Cardiac muscle cell (in vitro differentiated cells and primary cell): ENCODE measurements at regions not wholly inside any gene's neighbourhood (a gene's known extent, or its start where the extent isn't known, plus 50 kb on each side); places are given as distances from the start of the nearest gene placed in this dataset.

Experiments
- DNase-seq, 2 donors: peaks; one replicate each; pipeline versions ENCODE4 v3.0.0 to v3.0.0-alpha.2; 2010 to 2017; ENCODE audit warnings: low read depth in 1 of 2, low spot score in 1 of 2
- H3K27ac ChIP-seq: fragments of 200-600 bp; sonication (generic); 2 replicates; pipeline ENCODE4 v1.5.1; 2016
- H3K27me3 ChIP-seq: fragments of 200-600 bp; sonication (generic); 2 replicates; pipeline ENCODE4 v1.6.0; 2016; ENCODE audit warnings: control low read depth
- H3K36me3 ChIP-seq: fragments of 200-600 bp; sonication (generic); 2 replicates; pipeline ENCODE4 v1.5.1; 2016; ENCODE audit warnings: control low read depth
- H3K4me1 ChIP-seq: fragments of 200-600 bp; sonication (generic); 2 replicates; pipeline ENCODE4 v1.8.1; 2017; ENCODE audit warnings: low read depth, mild to moderate bottlenecking, mixed run types
- H3K4me3 ChIP-seq: fragments of 200-600 bp; sonication (generic); 2 replicates; pipeline ENCODE4 v1.5.1; 2016; ENCODE audit warnings: mild to moderate bottlenecking
- H3K9me3 ChIP-seq: fragments of 200-600 bp; sonication (generic); 2 replicates; pipeline ENCODE4 v1.5.1; 2017; ENCODE audit warnings: low read depth, mild to moderate bottlenecking, control low read depth
- TF ChIP-seq, protein P1 (sequence below): IDR thresholded peaks from 2 replicates; pipeline ENCODE4 v1.5.1; 2012; ENCODE audit warnings: low read depth, mild to moderate bottlenecking, low read length

DNA sequence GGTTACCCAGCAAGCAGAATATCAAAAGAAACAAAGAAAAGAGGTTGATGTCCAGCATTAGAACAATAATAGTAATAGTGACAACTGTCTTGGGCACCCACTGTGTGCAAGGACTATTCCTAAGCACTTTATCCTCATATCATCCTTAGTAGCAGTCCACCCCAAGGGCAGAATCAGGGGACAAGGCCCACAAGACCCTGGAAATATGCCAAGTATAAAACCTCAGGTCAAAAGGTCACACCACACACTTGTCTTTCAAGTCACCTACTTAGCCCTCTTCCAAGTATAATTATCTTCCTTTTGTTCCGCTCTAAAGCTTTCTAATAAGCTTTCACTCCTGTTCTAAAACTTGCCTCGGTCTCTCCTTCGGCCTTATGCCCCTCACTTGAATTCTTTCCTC, 124.0 kb upstream of the STT3B start:
- Histone ChIP-seq H3K27me3 (no peaks in the 10 kb centered on the region), H3K4me1 (peaks cover 17% of the 10 kb centered on the region), H3K27ac (no peak overlapping the region), H3K9me3 (no peaks in the 10 kb centered on the region), H3K36me3 (no peaks in the 10 kb centered on the region), H3K4me3 (no peak overlapping the region)
- TF ChIP-seq, protein P1, sequence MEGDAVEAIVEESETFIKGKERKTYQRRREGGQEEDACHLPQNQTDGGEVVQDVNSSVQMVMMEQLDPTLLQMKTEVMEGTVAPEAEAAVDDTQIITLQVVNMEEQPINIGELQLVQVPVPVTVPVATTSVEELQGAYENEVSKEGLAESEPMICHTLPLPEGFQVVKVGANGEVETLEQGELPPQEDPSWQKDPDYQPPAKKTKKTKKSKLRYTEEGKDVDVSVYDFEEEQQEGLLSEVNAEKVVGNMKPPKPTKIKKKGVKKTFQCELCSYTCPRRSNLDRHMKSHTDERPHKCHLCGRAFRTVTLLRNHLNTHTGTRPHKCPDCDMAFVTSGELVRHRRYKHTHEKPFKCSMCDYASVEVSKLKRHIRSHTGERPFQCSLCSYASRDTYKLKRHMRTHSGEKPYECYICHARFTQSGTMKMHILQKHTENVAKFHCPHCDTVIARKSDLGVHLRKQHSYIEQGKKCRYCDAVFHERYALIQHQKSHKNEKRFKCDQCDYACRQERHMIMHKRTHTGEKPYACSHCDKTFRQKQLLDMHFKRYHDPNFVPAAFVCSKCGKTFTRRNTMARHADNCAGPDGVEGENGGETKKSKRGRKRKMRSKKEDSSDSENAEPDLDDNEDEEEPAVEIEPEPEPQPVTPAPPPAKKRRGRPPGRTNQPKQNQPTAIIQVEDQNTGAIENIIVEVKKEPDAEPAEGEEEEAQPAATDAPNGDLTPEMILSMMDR = no peak
- peak in 1 of 2 donors; percentile 20 for DNase-seq

DNA sequence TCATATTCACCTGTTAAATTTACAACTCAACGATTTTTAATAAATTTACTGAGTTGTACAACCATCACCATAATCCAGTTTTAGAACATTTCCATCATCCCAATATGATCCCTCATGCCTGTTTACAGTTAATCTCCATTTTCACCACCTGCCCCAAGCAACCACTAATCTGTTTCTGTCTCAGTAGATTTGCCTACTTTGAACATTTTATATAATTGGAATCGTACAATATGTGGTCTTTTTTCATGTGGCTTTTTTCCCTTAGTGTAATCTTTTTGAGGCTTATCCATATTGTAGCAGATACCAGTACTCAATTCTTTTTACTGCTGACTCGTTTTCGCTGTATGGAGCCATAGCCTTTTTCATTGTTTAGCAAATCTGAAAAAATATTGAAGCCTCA, 123.3 kb upstream of the STT3B start:
- Histone ChIP-seq H3K9me3 (no peaks in the 10 kb centered on the region), H3K4me3 (no peak overlapping the region), H3K27me3 (no peaks in the 10 kb centered on the region), H3K27ac (no peak overlapping the region), H3K4me1 (peaks cover 17% of the 10 kb centered on the region), H3K36me3 (no peaks in the 10 kb centered on the region)
- TF ChIP-seq, protein P1 = no peak
- DNase-seq = no peak

DNA sequence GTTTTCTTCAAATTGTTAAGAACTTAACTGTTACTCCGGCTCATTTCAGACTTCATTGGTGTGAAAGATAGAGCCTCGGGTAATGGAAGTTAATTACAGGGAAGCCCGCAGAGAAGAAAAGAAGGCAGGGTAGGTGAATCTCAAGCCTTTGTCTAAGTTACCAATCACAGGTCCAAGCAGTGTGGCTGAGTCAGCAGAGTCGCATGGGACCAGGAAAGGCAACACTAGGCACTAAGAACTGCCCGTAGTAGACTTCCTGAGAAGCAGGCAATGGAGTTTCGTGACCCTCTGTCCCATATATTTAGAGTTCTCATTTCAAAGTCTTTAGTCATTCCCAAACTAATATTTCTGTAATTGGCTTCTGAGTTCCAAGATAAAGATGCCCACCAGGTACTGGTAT, 122.9 kb upstream of the STT3B start:
- H3K4me3 ChIP-seq = no peak overlapping the region
- peaks cover 17% of the 10 kb centered on the region for H3K4me1 ChIP-seq
- no peaks in the 10 kb centered on the region for H3K9me3 ChIP-seq
- DNase-seq = no peak
- H3K27me3 ChIP-seq = no peaks in the 10 kb centered on the region
- TF ChIP-seq, protein P1 = no peak
- H3K27ac ChIP-seq = no peak overlapping the region
- H3K36me3 ChIP-seq = no peaks in the 10 kb centered on the region

DNA sequence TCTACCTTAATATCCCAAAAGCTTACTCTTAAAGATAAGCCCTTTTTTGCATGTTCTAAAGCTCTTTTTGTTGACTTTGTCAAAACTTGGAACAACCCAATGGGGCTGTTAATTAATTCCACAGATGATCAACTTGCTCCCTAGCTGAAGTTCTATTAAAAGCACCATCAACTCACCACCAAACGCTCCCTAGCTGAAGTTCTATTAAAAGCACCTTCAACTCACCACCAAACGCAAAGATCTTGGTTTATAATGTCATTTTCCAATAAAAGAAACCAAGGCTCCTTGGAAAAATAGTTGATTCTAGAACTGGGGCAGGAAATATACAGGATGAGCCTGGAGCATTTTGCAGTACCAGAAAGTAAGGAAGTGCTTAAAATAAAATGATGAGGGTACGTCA, 122.3 kb upstream of the STT3B start:
- Histone ChIP-seq H3K9me3 (no peaks in the 10 kb centered on the region), H3K36me3 (no peaks in the 10 kb centered on the region), H3K4me1 (peaks cover 17% of the 10 kb centered on the region), H3K27ac (no peak overlapping the region), H3K27me3 (no peaks in the 10 kb centered on the region), H3K4me3 (no peak overlapping the region)
- no peak for DNase-seq
- TF ChIP-seq, protein P1 = no peak

DNA sequence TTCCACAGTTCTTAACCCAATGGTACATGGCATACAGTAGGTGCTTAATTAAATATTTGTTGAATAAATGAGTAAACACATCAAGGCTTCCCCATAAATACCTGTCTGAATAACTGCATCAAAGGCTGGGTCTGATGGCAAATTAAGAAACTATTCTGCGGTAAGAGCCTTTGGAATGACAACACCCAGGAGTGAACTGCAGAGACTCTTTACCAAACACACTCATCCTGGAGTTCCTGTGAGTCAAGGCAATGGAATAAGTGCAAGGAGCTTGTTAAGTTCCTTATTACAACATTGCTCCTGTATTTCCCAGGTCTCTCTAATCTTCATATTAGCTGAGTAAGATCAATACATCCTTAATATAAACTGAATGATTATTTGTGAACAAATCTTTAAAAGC, 119.9 kb upstream of the STT3B start:
- Histone ChIP-seq H3K4me3 (no peak overlapping the region), H3K36me3 (no peaks in the 10 kb centered on the region), H3K4me1 (peaks cover 32% of the 10 kb centered on the region), H3K27me3 (no peaks in the 10 kb centered on the region), H3K9me3 (no peaks in the 10 kb centered on the region), H3K27ac (no peak overlapping the region)
- DNase-seq = no peak
- TF ChIP-seq, protein P1 = no peak

DNA sequence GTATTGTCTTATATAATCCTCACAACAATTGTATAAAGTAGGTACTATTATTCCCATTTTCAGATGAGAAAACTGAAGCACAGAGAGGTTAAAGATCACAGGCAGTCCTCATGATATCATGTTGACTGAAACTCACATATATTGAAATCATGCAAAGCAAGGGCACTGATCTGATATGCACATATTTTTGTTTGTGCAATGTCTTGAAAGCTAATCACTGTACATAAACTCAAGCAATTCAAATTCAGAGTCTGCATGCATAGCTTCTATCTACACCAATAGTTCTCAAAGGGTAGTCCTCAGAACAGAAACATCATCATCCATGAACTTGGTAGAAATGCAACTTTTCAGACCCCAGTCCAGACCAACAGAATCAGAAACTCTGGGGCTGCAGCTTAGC, 119.2 kb upstream of the STT3B start:
- H3K27ac ChIP-seq = no peak overlapping the region
- DNase-seq = no peak
- H3K36me3 ChIP-seq = no peaks in the 10 kb centered on the region
- TF ChIP-seq, protein P1 = no peak
- peaks cover 28% of the 10 kb centered on the region for H3K4me1 ChIP-seq
- no peaks in the 10 kb centered on the region for H3K9me3 ChIP-seq
- no peaks in the 10 kb centered on the region for H3K27me3 ChIP-seq
- H3K4me3 ChIP-seq = no peak overlapping the region
